HG03097 (cell line): ENCODE measurements at regions not wholly inside any gene's neighbourhood (a gene's known extent, or its start where the extent isn't known, plus 50 kb on each side); places are given as distances from the start of the nearest gene placed in this dataset.
"Not testable (repeated sequence)": the region's sequence is repeated elsewhere in the genome, so short reads cannot be mapped to it uniquely, and the experiment has no call there.

Experiments used
- ATAC-seq: cut with Tn5 transposase; IDR thresholded peaks from one replicate; pipeline ENCODE4 v1.9.1; 2021; ENCODE audit not compliant: unreplicated experiment, low FRiP score

DNA sequence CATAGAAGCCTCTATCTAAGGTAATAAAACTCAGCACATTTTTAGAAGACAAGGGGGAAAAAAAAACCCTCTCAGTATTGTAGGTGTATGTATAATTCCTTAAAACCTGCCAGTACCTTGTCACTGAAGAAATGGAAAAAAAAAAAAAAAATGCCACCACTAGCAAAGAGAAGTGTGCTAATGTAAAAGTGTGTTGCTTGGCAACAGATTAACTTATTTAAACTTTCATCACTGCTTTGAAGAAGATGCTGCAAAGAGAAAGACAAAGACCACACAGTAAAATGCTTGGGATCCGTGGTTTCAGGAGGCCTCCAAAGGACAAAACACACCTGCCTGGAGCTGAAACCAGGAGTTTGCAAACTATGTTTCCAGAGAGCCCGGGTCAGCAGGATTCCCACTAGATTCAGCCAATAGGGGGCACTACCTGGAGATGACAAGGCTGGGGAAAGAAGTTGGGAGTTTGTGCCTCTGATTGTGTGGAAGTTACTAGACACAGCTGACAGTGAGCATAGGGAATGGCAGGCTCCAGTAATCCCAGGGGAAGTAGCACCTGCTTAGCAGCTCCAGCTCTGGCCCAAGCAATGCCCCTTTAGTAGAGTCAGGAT, 169.1 kb upstream of the TRIB2 start:
- ATAC-seq, result no peak

DNA sequence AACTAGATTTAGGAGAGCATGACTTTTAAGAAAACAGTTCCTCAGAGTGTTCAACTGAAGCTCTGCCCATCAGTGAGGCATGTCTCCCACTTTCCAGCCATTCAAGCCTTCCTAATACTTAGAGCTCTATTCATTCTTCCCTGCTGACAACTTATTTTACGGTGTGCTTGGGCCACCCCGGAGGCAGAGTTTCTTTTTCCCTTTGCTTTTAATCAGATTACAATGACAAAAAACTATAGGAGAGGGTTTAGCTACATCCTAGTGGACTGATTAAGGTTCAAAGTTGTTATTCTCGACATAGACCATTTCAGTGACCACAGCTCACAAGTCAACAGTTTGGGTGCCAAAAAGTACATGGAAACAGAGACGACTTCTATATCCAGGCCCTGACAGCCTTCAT, 167.8 kb upstream of the TRIB2 start:
- no peak for ATAC-seq

GRCh38 chr2:12549641-12550040, 167.1 kb upstream of the TRIB2 start:
- ATAC-seq, result no peak

- ATAC-seq, result no peak
These were observed 164.6 kb upstream of the TRIB2 start for GRCh38 chr2:12552092-12552491.

DNA sequence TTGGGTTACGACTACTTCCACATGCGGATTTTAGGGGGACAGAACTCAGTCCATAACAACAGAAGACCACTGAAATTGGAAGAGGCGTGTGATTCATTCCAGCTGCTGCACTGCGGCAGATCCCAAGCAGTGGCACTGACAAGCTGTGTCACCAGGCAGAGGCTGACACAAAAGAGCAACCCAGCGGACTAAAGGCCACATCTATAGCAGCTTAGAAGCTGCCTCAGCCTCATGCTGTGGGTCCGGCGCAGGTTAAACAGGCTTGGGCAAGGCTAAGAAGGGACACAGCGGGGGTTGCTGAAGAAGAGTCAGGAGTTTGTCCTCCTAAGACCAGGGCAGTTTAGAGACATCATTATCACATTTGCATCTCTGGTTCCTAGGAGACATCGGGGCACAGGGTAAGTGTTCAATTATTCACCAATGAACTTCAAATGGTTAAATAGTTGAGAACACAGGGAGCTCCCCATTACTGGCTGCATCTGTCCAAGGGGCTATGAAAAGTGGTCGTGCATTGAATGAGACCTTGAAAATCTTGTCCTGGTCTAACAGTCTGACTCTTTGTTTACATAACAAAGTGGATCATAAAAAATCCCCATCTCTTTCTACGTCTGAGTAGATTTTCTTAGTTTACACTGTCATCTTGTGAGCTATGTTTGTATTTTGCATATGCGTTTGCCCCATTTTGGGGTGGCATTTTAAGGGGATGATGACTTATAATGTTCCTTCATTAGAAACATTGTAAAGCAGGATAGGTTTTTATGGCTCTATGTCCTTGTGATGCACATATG, 162.3 kb upstream of the TRIB2 start:
- no peak for ATAC-seq

GRCh38 chr2:12555012-12555645, 161.6 kb upstream of the TRIB2 start:
- no peak for ATAC-seq

DNA sequence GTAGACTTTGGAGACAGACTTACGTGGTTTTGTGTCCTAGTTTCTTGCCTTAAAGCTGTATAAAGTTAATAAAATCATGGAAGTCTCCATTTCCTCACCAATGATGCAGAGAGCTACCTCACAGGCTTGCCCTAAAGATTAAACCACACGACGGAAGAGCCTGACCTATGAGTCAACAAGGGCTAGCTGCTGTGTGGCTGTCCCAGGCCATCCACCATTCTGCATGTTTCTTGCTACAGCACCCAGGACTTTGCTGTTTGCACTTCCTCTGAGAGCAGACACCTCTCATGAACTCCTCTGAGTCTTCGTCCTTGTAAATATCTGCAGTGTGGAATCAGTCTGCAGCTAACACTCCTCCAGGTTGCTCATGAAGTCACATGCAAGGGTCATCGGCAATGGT, 160.0 kb upstream of the TRIB2 start:
- ATAC-seq, result no peak

DNA sequence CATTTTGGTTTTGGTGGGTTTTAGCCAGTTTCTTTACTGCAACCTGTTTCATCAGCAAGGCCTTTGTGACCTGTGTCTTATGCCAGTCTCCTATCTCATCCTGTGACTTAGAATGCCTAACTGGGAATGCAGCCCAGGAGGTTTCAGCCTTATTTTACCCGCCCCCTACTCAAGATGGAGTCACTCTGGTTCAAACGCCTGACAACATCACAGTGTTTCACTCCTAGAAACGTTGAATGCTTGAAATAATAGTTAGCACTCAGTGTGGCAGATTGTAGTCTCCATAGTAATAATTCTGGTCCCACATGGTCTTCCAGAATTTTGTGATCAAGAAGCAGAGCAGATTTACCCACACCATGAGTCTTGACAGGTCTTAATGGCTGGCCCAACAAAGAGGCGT, 159.0 kb upstream of the TRIB2 start:
- no peak for ATAC-seq

DNA sequence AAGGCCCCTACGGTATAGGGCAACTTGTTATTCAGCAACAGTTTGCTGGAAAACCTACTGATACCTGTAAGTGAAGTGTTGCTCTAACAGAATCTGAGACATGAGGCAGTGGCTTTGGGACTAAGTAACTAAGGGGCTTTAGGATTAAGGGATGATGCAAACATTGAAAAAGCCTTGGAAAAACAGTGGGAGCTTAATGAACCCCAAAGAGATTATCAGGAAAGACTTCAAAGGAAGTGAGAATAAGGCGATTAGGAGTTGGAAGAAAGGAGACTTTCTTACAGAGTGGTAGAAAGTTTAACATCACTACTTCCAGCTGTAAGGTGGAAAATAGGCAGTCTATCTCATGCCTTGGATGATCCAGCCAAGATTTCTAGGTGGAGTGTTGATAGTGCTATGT, 158.2 kb upstream of the TRIB2 start:
- no peak for ATAC-seq

GRCh38 chr2:12560618-12561017, 156.1 kb upstream of the TRIB2 start:
- no peak for ATAC-seq

- ATAC-seq, result no peak
These were observed 149.3 kb upstream of the TRIB2 start for GRCh38 chr2:12567411-12567810.

DNA sequence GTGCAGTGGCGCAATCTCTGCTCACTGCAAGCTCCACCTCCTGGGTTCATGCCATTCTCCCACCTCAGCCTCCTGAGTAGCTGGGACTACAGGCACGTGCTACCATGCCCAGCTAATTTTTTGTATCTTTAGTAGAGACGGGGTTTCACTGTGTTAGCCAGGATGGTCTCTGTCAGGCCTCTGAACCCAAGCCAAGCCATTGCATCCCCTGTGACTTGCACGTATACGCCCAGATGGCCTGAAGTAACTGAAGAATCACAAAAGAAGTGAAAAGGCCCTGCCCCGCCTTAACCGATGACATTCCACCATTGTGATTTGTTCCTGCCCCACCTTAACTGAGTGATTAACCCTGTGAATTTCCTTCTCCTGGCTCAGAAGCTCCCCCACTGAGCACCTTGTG, 147.2 kb upstream of the TRIB2 start:
- not testable (repeated sequence) for ATAC-seq

DNA sequence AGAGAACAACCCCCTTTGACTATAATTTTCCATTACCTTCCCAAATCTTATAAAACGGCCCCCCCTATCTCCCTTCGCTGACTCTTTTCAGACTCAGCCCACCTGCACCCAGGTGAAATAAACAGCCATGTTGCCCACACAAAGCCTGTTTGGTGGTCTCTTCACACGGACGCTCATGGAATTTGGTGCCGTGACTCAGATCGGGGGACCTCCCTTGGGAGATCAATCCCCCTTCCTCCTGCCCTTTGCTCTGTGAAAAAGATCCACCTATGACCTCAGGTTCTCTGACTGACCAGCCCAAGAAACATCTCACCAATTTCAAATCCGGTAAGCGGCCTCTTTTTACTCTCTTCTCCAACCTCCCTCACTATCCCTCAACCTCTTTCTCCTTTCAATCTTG, 146.8 kb upstream of the TRIB2 start:
- ATAC-seq, result not testable (repeated sequence)

GRCh38 chr2:12577091-12577490, 139.6 kb upstream of the TRIB2 start:
- no peak for ATAC-seq

- ATAC-seq, result no peak
These were observed 139.0 kb upstream of the TRIB2 start for GRCh38 chr2:12577567-12578253.

DNA sequence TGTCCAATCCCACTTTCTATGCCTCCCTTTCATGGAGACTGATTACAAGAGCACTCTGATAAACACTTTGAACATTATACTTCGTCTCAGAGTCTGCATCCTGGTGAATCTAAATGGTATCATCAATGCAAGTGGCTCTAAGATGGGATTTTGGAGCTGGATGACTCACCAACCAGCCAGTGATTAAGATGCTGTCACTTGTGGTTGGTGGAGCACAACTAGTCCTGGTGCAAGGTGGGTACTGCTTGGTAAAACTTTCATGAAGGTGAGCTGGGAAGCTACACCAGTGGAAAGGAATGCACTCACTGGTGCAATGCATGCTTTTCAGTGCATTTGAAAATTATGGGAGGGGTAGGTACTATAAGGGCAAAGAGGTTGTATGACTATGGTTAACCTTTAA, 137.7 kb upstream of the TRIB2 start:
- ATAC-seq, result no peak

- ATAC-seq, result no peak
These were observed 132.4 kb upstream of the TRIB2 start for GRCh38 chr2:12584338-12584737.

GRCh38 chr2:12585784-12586183, 131.0 kb upstream of the TRIB2 start:
- ATAC-seq, result no peak

GRCh38 chr2:12587228-12587627, 129.5 kb upstream of the TRIB2 start:
- ATAC-seq, result no peak

GRCh38 chr2:12587729-12588522, 128.8 kb upstream of the TRIB2 start:
- ATAC-seq, result peak; percentile 82

- ATAC-seq, result no peak
These were observed 127.8 kb upstream of the TRIB2 start for GRCh38 chr2:12588986-12589385.
